PC-3 (cell line): ENCODE measurements at regions not wholly inside any gene's neighbourhood (a gene's known extent, or its start where the extent isn't known, plus 50 kb on each side); places are given as distances from the start of the nearest gene placed in this dataset.

Experiments
- ATAC-seq: fragments of 200-7000 bp; cut with Tn5 transposase; 2 replicates; pipeline ENCODE4 v1.9.1; 2020; ENCODE audit warnings: mild to moderate bottlenecking, moderate library complexity
- BruUV-seq: library from RNA; stranded (reverse); fragments of 400-500 nt; replicated peaks from 2 replicates; lab custom pipeline; 2021; lab: Mats Ljungman, UMichigan
- CTCF ChIA-PET: fragments of 300-600 bp; sonication (Branson Sonifier 250); formaldehyde crosslinking; loops from one replicate; lab custom pipeline; 2022; ENCODE audit warnings: antibody characterized with exemption; lab: Charles Lee
- POLR2A ChIA-PET: fragments of 300-600 bp; sonication (Branson Sonifier 250); formaldehyde crosslinking; loops from one replicate; lab custom pipeline; 2022; ENCODE audit warnings: antibody characterized with exemption; ENCODE audit not compliant: unreplicated experiment; lab: Charles Lee
- DNase-seq: peaks from one replicate; pipeline ENCODE4 v3.0.0-alpha.2; 2015
- H2AFZ ChIP-seq: fragments of 300-600 bp; sonication (generic); 2 replicates; pipeline ENCODE4 v1.6.0; 2016; ENCODE audit warnings: antibody characterized with exemption, low read length
- H3F3A ChIP-seq: fragments of 300-600 bp; sonication (generic); one replicate; pipeline ENCODE4 v1.6.0; 2017; ENCODE audit warnings: antibody characterized with exemption, low read length, control low read depth, mild to moderate bottlenecking; ENCODE audit not compliant: unreplicated experiment
- H3K27ac ChIP-seq: fragments of 300-600 bp; sonication (generic); 2 replicates; pipeline ENCODE4 v1.5.1; 2016; ENCODE audit warnings: mild to moderate bottlenecking, low read length
- H3K27me3 ChIP-seq: fragments of 300-600 bp; sonication (generic); 2 replicates; pipeline ENCODE4 v1.6.1; 2016; ENCODE audit warnings: low read length, mixed read lengths
- H3K36me3 ChIP-seq: fragments of 300-600 bp; sonication (generic); 2 replicates; pipeline ENCODE4 v1.6.1; 2016; ENCODE audit warnings: low read depth, mixed run types, low read length, mixed read lengths
- H3K4me1 ChIP-seq: fragments of 300-600 bp; sonication (generic); 2 replicates; pipeline ENCODE4 v1.5.1; 2016; ENCODE audit warnings: low read length; ENCODE audit not compliant: insufficient read depth
- H3K4me2 ChIP-seq: fragments of 300-600 bp; sonication (generic); 2 replicates; pipeline ENCODE4 v1.6.0; 2016; ENCODE audit warnings: low read length
- H3K4me3 ChIP-seq: fragments of 300-600 bp; sonication (generic); 2 replicates; pipeline ENCODE4 v1.5.1; 2016; ENCODE audit warnings: mild to moderate bottlenecking, low read length, mixed read lengths
- H3K79me2 ChIP-seq: fragments of 300-600 bp; sonication (generic); 2 replicates; pipeline ENCODE4 v1.6.1; 2017; ENCODE audit warnings: low read length, mixed read lengths
- H3K9ac ChIP-seq: fragments of 300-600 bp; sonication (generic); 2 replicates; pipeline ENCODE4 v1.6.0; 2016; ENCODE audit warnings: mild to moderate bottlenecking, low read length
- H3K9me2 ChIP-seq: fragments of 300-600 bp; sonication (generic); replicated peaks from 2 replicates; pipeline ENCODE4 v1.6.1; 2016; ENCODE audit warnings: mixed run types, low read length, mixed read lengths
- H3K9me3 ChIP-seq: fragments of 300-600 bp; sonication (generic); 2 replicates; pipeline ENCODE4 v1.6.1; 2016; ENCODE audit warnings: low read length, mixed read lengths
- H4K20me1 ChIP-seq: fragments of 300-600 bp; sonication (generic); 2 replicates; pipeline ENCODE4 v1.6.1; 2016; ENCODE audit warnings: low read length, mixed read lengths
- CTCF ChIP-seq: fragments of 300-600 bp; sonication (generic); conservative IDR thresholded peaks from 2 replicates; pipeline ENCODE4 v1.5.1; 2017; ENCODE audit warnings: antibody characterized with exemption, low read depth, mild to moderate bottlenecking, low read length
- EZH2 ChIP-seq: fragments of 300-600 bp; sonication (generic); IDR thresholded peaks from one replicate; pipeline ENCODE4 v1.6.1; 2017; ENCODE audit warnings: antibody characterized with exemption, mild to moderate bottlenecking, low read length; ENCODE audit not compliant: unreplicated experiment
- EZH2phosphoT487 ChIP-seq: fragments of 300-600 bp; sonication (generic); IDR thresholded peaks from 2 replicates; pipeline ENCODE4 v1.6.1; 2018; ENCODE audit warnings: mild to moderate bottlenecking, antibody characterized with exemption, low read length, borderline replicate concordance
- intact Hi-C: fragments of 100-400 bp; cut with micrococcal nuclease; formaldehyde crosslinking; loops from 2 replicates; pipeline ENCODE4 v1.9.0; 2023

GRCh38 chr20:16968099-16968498, 219.9 kb downstream of the OTOR start:
- Histone ChIP-seq H3K27ac (no peak overlapping the region), H3K9me2 (no peaks in the 10 kb centered on the region), H3F3A (no peaks in the 10 kb centered on the region), H3K9ac (no peak overlapping the region), H3K27me3 (peaks cover 46% of the 10 kb centered on the region), H2AFZ (no peak overlapping the region), H3K36me3 (no peaks in the 10 kb centered on the region), H4K20me1 (no peaks in the 10 kb centered on the region), H3K4me1 (no peaks in the 10 kb centered on the region), H3K4me2 (no peak overlapping the region), H3K79me2 (no peaks in the 10 kb centered on the region), H3K9me3 (no peaks in the 10 kb centered on the region), H3K4me3 (no peak overlapping the region)
- CTCF ChIA-PET, result no interaction called here
- POLR2A ChIA-PET, result no interaction called here
- ATAC-seq (no peak), DNase-seq (no peak)
- intact Hi-C loops, result no loop called here
- no peak for TF ChIP-seq EZH2phosphoT487
- no TSS peak for BruUV-seq

GRCh38 chr20:16970776-16971175, 222.6 kb downstream of the OTOR start:
- DNase-seq, result no peak
- no TSS peak for BruUV-seq
- intact Hi-C loops, result no loop called here
- Histone ChIP-seq H3K9me3 (no peaks in the 10 kb centered on the region), H3K9me2 (no peaks in the 10 kb centered on the region), H3F3A (no peaks in the 10 kb centered on the region), H3K4me3 (no peak overlapping the region), H3K36me3 (no peaks in the 10 kb centered on the region), H3K79me2 (no peaks in the 10 kb centered on the region), H3K4me1 (no peaks in the 10 kb centered on the region), H3K27me3 (peaks cover 58% of the 10 kb centered on the region), H3K9ac (no peak overlapping the region), H2AFZ (no peak overlapping the region), H3K27ac (no peak overlapping the region), H3K4me2 (no peak overlapping the region), H4K20me1 (no peaks in the 10 kb centered on the region)
- TF ChIP-seq EZH2phosphoT487 (no peak), EZH2 (no peak), CTCF (no peak)
- CTCF ChIA-PET, result no interaction called here
- POLR2A ChIA-PET, result no interaction called here
- no peak for ATAC-seq

- Histone ChIP-seq H3K27me3 (peaks cover 59% of the 10 kb centered on the region), H3K36me3 (no peaks in the 10 kb centered on the region), H3F3A (no peaks in the 10 kb centered on the region), H4K20me1 (no peaks in the 10 kb centered on the region), H3K9me3 (no peaks in the 10 kb centered on the region), H3K4me2 (no peak overlapping the region), H3K27ac (no peak overlapping the region), H3K9ac (no peak overlapping the region), H2AFZ (no peak overlapping the region), H3K79me2 (no peaks in the 10 kb centered on the region), H3K9me2 (no peaks in the 10 kb centered on the region), H3K4me3 (no peak overlapping the region), H3K4me1 (no peaks in the 10 kb centered on the region)
- BruUV-seq, result no TSS peak
- intact Hi-C loops, result no loop called here
- ChIA-PET CTCF (no interaction called here), POLR2A (no interaction called here)
- no peak for DNase-seq
- no peak for ATAC-seq
- TF ChIP-seq CTCF (no peak), EZH2 (no peak), EZH2phosphoT487 (no peak)
Observed at GRCh38 chr20:16974080-16974854, 226.1 kb downstream of the OTOR start.
